DOHH2 (cell line): ENCODE measurements at regions not wholly inside any gene's neighbourhood (a gene's known extent, or its start where the extent isn't known, plus 50 kb on each side); places are given as distances from the start of the nearest gene placed in this dataset.

Experiments
- H3F3A ChIP-seq: fragments of 200-600 bp; sonication (generic), shearing (Covaris generic); 2 replicates; pipeline ENCODE4 v1.6.0; 2016; ENCODE audit warnings: antibody characterized with exemption, mild to moderate bottlenecking; ENCODE audit not compliant: control insufficient read depth, insufficient read depth
- H3K27ac ChIP-seq: fragments of 200-600 bp; sonication (generic); 2 replicates; pipeline ENCODE4 v1.5.1; 2014; ENCODE audit warnings: low read depth, mild to moderate bottlenecking, low read length, moderate library complexity
- H3K27me3 ChIP-seq: fragments of 200-600 bp; sonication (generic); 2 replicates; pipeline ENCODE4 v1.6.1; 2014; ENCODE audit warnings: mild to moderate bottlenecking, low read length, mixed read lengths; ENCODE audit not compliant: control insufficient read depth
- H3K36me3 ChIP-seq: fragments of 200-600 bp; sonication (generic); 2 replicates; pipeline ENCODE4 v1.6.1; 2014; ENCODE audit warnings: mild to moderate bottlenecking, low read length, moderate library complexity, mixed read lengths; ENCODE audit not compliant: control insufficient read depth
- H3K4me1 ChIP-seq: fragments of 200-600 bp; sonication (generic); 2 replicates; pipeline ENCODE4 v1.6.1; 2014; ENCODE audit warnings: mild to moderate bottlenecking, low read length, mixed read lengths; ENCODE audit not compliant: control insufficient read depth
- H3K4me2 ChIP-seq: fragments of 200-600 bp; sonication (generic); 2 replicates; pipeline ENCODE4 v1.6.0; 2014; ENCODE audit warnings: mild to moderate bottlenecking, low read length, moderate library complexity
- H3K4me3 ChIP-seq: fragments of 200-600 bp; sonication (generic); 2 replicates; pipeline ENCODE4 v1.5.1; 2014; ENCODE audit warnings: mild to moderate bottlenecking, low read length, mixed read lengths
- H3K79me2 ChIP-seq: fragments of 200-600 bp; sonication (generic); 2 replicates; pipeline ENCODE4 v1.6.1; 2014; ENCODE audit warnings: mild to moderate bottlenecking, low read length, mixed read lengths; ENCODE audit not compliant: control insufficient read depth
- H3K9me2 ChIP-seq: fragments of 200-600 bp; sonication (generic); replicated peaks from 2 replicates; pipeline ENCODE4 v1.6.1; 2014; ENCODE audit warnings: mild to moderate bottlenecking, low read length, mixed read lengths; ENCODE audit not compliant: control insufficient read depth
- H3K9me3 ChIP-seq: fragments of 200-600 bp; sonication (generic); 2 replicates; pipeline ENCODE4 v1.6.1; 2014; ENCODE audit warnings: antibody characterized with exemption, low read length, mixed read lengths; ENCODE audit not compliant: control insufficient read depth, insufficient read depth
- H4K20me1 ChIP-seq: fragments of 200-600 bp; sonication (generic); 2 replicates; pipeline ENCODE4 v1.6.0; 2014; ENCODE audit warnings: low read depth, mild to moderate bottlenecking, antibody characterized with exemption, low read length, moderate library complexity; ENCODE audit not compliant: control insufficient read depth, insufficient read depth
- EZH2phosphoT487 ChIP-seq: fragments of 200-600 bp; sonication (generic); IDR thresholded peaks from 2 replicates; pipeline ENCODE4 v1.6.1; 2017; ENCODE audit warnings: borderline replicate concordance, mild to moderate bottlenecking, antibody characterized with exemption, low read length, moderate library complexity, mixed read lengths
- TF ChIP-seq, protein P1 (sequence below): fragments of 200-600 bp; sonication (generic); IDR thresholded peaks from one replicate; pipeline ENCODE4 v1.5.1; 2014; ENCODE audit warnings: antibody characterized with exemption, mild to moderate bottlenecking, low read depth, low read length; ENCODE audit not compliant: poor library complexity, severe bottlenecking

DNA sequence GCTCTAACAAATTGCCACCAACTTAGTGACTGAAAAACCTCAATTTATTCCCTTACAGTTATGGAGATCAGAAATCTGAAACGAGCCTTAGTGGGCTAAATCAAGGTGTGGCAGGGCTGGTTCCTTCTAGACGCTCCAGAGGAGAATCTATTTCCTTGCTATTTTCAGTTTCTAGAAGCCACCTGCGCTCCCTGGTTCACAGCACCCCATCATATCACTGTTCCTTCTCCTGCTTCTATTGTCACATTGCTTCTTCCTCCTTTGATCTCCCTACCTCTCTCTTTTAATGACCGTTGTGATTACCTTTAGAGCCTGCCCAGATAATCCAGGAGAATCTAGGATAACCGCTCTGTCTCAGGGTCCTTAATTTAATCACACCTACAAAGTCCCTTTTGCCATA is 596.6 kb downstream of the PLCL1 start:
- TF ChIP-seq, protein P1, sequence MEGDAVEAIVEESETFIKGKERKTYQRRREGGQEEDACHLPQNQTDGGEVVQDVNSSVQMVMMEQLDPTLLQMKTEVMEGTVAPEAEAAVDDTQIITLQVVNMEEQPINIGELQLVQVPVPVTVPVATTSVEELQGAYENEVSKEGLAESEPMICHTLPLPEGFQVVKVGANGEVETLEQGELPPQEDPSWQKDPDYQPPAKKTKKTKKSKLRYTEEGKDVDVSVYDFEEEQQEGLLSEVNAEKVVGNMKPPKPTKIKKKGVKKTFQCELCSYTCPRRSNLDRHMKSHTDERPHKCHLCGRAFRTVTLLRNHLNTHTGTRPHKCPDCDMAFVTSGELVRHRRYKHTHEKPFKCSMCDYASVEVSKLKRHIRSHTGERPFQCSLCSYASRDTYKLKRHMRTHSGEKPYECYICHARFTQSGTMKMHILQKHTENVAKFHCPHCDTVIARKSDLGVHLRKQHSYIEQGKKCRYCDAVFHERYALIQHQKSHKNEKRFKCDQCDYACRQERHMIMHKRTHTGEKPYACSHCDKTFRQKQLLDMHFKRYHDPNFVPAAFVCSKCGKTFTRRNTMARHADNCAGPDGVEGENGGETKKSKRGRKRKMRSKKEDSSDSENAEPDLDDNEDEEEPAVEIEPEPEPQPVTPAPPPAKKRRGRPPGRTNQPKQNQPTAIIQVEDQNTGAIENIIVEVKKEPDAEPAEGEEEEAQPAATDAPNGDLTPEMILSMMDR, result no peak
- TF ChIP-seq EZH2phosphoT487, result no peak
- Histone ChIP-seq H3K9me2 (no peaks in the 10 kb centered on the region), H4K20me1 (no peaks in the 10 kb centered on the region), H3K27me3 (no peaks in the 10 kb centered on the region), H3F3A (no peaks in the 10 kb centered on the region), H3K9me3 (no peaks in the 10 kb centered on the region), H3K4me3 (no peak overlapping the region), H3K4me1 (no peaks in the 10 kb centered on the region), H3K79me2 (no peaks in the 10 kb centered on the region), H3K27ac (no peak overlapping the region), H3K36me3 (no peaks in the 10 kb centered on the region), H3K4me2 (no peak overlapping the region)

DNA sequence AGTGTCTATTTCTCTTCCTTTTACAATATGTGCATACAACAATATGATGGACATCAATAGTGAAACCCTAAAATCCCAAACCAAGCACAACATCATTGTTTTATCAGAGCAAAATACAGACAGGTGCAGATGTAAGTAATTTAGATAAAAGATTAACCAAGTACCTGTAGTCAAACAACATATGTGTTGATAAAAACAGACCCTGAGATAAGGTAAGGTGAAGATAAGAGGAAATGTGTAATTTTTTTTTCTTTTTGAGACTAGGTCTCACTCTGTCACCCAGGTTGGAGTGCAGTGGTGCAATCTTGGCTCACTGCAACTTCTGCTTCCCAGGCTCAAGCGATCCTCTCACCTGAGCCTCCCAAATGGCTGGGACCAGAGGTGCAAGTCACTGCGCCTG is 589.8 kb downstream of the PLCL1 start:
- H3K4me1 ChIP-seq, result no peaks in the 10 kb centered on the region
- TF ChIP-seq EZH2phosphoT487, result no peak
- TF ChIP-seq, protein P1, result no peak
- H3K4me3 ChIP-seq, result no peak overlapping the region
- H3K36me3 ChIP-seq, result no peaks in the 10 kb centered on the region
- no peak overlapping the region for H3K4me2 ChIP-seq
- no peaks in the 10 kb centered on the region for H3K79me2 ChIP-seq
- H3K27ac ChIP-seq, result no peak overlapping the region
- H3K9me3 ChIP-seq, result no peaks in the 10 kb centered on the region
- no peaks in the 10 kb centered on the region for H3F3A ChIP-seq
- no peaks in the 10 kb centered on the region for H3K27me3 ChIP-seq
- no peaks in the 10 kb centered on the region for H4K20me1 ChIP-seq
- H3K9me2 ChIP-seq, result no peaks in the 10 kb centered on the region

DNA sequence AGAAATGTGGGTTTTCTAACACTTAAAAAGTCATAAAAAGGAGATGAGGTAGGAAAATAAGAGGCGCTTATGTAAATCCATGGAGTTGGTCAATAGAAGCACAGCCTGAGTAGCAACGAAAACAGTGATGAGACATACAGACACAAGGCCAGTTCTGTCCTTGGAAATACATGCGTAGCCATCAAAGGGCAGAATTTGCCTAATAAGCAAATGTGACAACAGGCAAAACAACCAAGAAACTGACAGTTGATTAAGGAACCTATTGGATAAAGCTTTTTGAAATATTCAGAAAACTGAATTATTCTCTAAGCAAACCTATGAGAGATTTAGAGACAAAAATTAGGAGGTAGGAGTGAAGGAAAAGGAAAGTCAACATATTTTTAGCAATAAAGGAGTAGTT is 586.3 kb downstream of the PLCL1 start:
- no peaks in the 10 kb centered on the region for H3F3A ChIP-seq

More for the DNA sequence above, 586.3 kb downstream of the PLCL1 start:
- no peaks in the 10 kb centered on the region for H3K9me2 ChIP-seq
- no peaks in the 10 kb centered on the region for H3K9me3 ChIP-seq
- H3K27ac ChIP-seq, result no peak overlapping the region
- no peak for TF ChIP-seq EZH2phosphoT487
- TF ChIP-seq, protein P1, result no peak
- H3K4me2 ChIP-seq, result no peak overlapping the region
- H3K79me2 ChIP-seq, result no peaks in the 10 kb centered on the region
- no peak overlapping the region for H3K4me3 ChIP-seq
- no peaks in the 10 kb centered on the region for H3K27me3 ChIP-seq
- H4K20me1 ChIP-seq, result no peaks in the 10 kb centered on the region
- H3K4me1 ChIP-seq, result no peaks in the 10 kb centered on the region
- no peaks in the 10 kb centered on the region for H3K36me3 ChIP-seq
